ENCODE measurements at regions not wholly inside any gene's neighbourhood (a gene's known extent, or its start where the extent isn't known, plus 50 kb on each side); places are given as distances from the start of the nearest gene placed in this dataset.

- no peak for DNase-seq
These were observed 92.7 kb downstream of the ZC3H11B start for GRCh38 chr1:219520241-219520640.

- no peak for DNase-seq
These were observed 94.0 kb downstream of the ZC3H11B start for GRCh38 chr1:219518907-219519248.

GRCh38 chr1:219518168-219518906, 94.6 kb downstream of the ZC3H11B start:
- no peak for DNase-seq

- no peak for DNase-seq
These were observed 95.9 kb downstream of the ZC3H11B start for GRCh38 chr1:219517031-219517430.

- no peak for DNase-seq
These were observed 98.2 kb downstream of the ZC3H11B start for GRCh38 chr1:219514728-219515127.

GRCh38 chr1:219507437-219507836, 105.5 kb downstream of the ZC3H11B start:
- DNase-seq, result no peak

GRCh38 chr1:219506936-219507335, 106.0 kb downstream of the ZC3H11B start:
- no peak for DNase-seq

GRCh38 chr1:219506473-219506899, 106.4 kb downstream of the ZC3H11B start:
- no peak for DNase-seq

GRCh38 chr1:219505886-219506285, 107.0 kb downstream of the ZC3H11B start:
- no peak for DNase-seq

- DNase-seq, result peak; percentile 76
These were observed 109.3 kb downstream of the ZC3H11B start for GRCh38 chr1:219503604-219504003.

GRCh38 chr1:219500327-219500897, 112.5 kb downstream of the ZC3H11B start:
- no peak for DNase-seq

GRCh38 chr1:219498666-219499065, 114.2 kb downstream of the ZC3H11B start:
- DNase-seq, result peak; percentile 65

GRCh38 chr1:219495737-219496408, 117.0 kb downstream of the ZC3H11B start:
- DNase-seq, result no peak

- DNase-seq, result no peak
These were observed 120.2 kb downstream of the ZC3H11B start for GRCh38 chr1:219492717-219493116.

GRCh38 chr1:219490566-219490965, 122.3 kb downstream of the ZC3H11B start:
- no peak for DNase-seq

- DNase-seq, result no peak
These were observed 123.3 kb downstream of the ZC3H11B start for GRCh38 chr1:219489636-219490035.

- DNase-seq, result no peak
These were observed 124.6 kb downstream of the ZC3H11B start for GRCh38 chr1:219488275-219488674.

- no peak for DNase-seq
These were observed 129.4 kb downstream of the ZC3H11B start for GRCh38 chr1:219483530-219483929.

GRCh38 chr1:219480011-219480410, 132.9 kb downstream of the ZC3H11B start:
- DNase-seq, result no peak

- no peak for DNase-seq
These were observed 134.1 kb downstream of the ZC3H11B start for GRCh38 chr1:219478811-219479210.

- DNase-seq, result no peak
These were observed 135.0 kb downstream of the ZC3H11B start for GRCh38 chr1:219477861-219478260.

GRCh38 chr1:219476716-219477115, 136.2 kb downstream of the ZC3H11B start:
- no peak for DNase-seq

- DNase-seq, result no peak
These were observed 136.8 kb downstream of the ZC3H11B start for GRCh38 chr1:219476116-219476515.

- no peak for DNase-seq
These were observed 140.3 kb downstream of the ZC3H11B start for GRCh38 chr1:219472596-219472995.

Measured in femur (tissue), 1 donor.